ENCODE measurements at regions not wholly inside any gene's neighbourhood (a gene's known extent, or its start where the extent isn't known, plus 50 kb on each side); places are given as distances from the start of the nearest gene placed in this dataset.

GRCh38 chr1:55781944-55782482 lies 566.8 kb upstream of the USP24 start:
- 89 to 96% methylated on average over 3 of the region's 3 CpGs for WGBS, 2 experiments (ENCODE audit: insufficient coverage in 1 of 2, insufficient read length in 1 of 2)
- no peak overlapping the region for H3K4me3 Mint-ChIP-seq
- H3K4me1 ChIP-seq (ENCODE audit: control insufficient read depth, insufficient read depth, low read length), result no peaks in the 10 kb centered on the region
- H3K36me3 Mint-ChIP-seq (ENCODE audit: low read depth), result no peaks in the 10 kb centered on the region
- no peak overlapping the region for H3K27ac ChIP-seq (ENCODE audit: low read depth, low read length)
- H3K9me3 Mint-ChIP-seq, result no peaks in the 10 kb centered on the region
- no peak overlapping the region for H3K4me3 ChIP-seq (ENCODE audit: low read length)
- H3K9me3 ChIP-seq (ENCODE audit: control insufficient read depth, low read length), result no peaks in the 10 kb centered on the region
- H3K4me1 Mint-ChIP-seq, result peaks cover 12% of the 10 kb centered on the region
- no peaks in the 10 kb centered on the region for H3K27me3 ChIP-seq (ENCODE audit: control insufficient read depth, insufficient read depth, low read length, poor library complexity, severe bottlenecking)
- H3K36me3 ChIP-seq (ENCODE audit: control insufficient read depth, insufficient read depth, low read length), result no peaks in the 10 kb centered on the region
- no peaks in the 10 kb centered on the region for H3K27me3 Mint-ChIP-seq (ENCODE audit: insufficient read depth)
- no peak overlapping the region for H3K27ac Mint-ChIP-seq
- TF ChIP-seq, protein P1, sequence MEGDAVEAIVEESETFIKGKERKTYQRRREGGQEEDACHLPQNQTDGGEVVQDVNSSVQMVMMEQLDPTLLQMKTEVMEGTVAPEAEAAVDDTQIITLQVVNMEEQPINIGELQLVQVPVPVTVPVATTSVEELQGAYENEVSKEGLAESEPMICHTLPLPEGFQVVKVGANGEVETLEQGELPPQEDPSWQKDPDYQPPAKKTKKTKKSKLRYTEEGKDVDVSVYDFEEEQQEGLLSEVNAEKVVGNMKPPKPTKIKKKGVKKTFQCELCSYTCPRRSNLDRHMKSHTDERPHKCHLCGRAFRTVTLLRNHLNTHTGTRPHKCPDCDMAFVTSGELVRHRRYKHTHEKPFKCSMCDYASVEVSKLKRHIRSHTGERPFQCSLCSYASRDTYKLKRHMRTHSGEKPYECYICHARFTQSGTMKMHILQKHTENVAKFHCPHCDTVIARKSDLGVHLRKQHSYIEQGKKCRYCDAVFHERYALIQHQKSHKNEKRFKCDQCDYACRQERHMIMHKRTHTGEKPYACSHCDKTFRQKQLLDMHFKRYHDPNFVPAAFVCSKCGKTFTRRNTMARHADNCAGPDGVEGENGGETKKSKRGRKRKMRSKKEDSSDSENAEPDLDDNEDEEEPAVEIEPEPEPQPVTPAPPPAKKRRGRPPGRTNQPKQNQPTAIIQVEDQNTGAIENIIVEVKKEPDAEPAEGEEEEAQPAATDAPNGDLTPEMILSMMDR (conservative IDR thresholded peaks at IDR 0.05), result no peak
- H3K9ac ChIP-seq (ENCODE audit: extremely low read depth, low read length, poor library complexity, severe bottlenecking), result no peak overlapping the region
- DNase-seq, result no peak

GRCh38 chr1:55781003-55781402 lies 565.8 kb upstream of the USP24 start:
- no peak overlapping the region for H3K27ac Mint-ChIP-seq
- Histone ChIP-seq H3K4me3 (ENCODE audit: low read length) (no peak overlapping the region), H3K27me3 (ENCODE audit: control insufficient read depth, insufficient read depth, low read length, poor library complexity, severe bottlenecking) (no peaks in the 10 kb centered on the region), H3K27ac (ENCODE audit: low read depth, low read length) (no peak overlapping the region), H3K9ac (ENCODE audit: extremely low read depth, low read length, poor library complexity, severe bottlenecking) (no peak overlapping the region), H3K4me1 (ENCODE audit: control insufficient read depth, insufficient read depth, low read length) (no peaks in the 10 kb centered on the region), H3K9me3 (ENCODE audit: control insufficient read depth, low read length) (no peaks in the 10 kb centered on the region), H3K36me3 (ENCODE audit: control insufficient read depth, insufficient read depth, low read length) (no peaks in the 10 kb centered on the region)
- no peak overlapping the region for H3K4me3 Mint-ChIP-seq
- H3K4me1 Mint-ChIP-seq, result peaks cover 2% of the 10 kb centered on the region
- 97% methylated on average over 3 of the region's 3 CpGs; no CpG with 5 or more reads in 1 of the 2 experiments for WGBS, 2 experiments (ENCODE audit: insufficient coverage in 1 of 2, insufficient read length in 1 of 2)
- H3K36me3 Mint-ChIP-seq (ENCODE audit: low read depth), result no peaks in the 10 kb centered on the region
- DNase-seq, result no peak
- TF ChIP-seq, protein P1 (conservative IDR thresholded peaks at IDR 0.05), result no peak
- no peaks in the 10 kb centered on the region for H3K9me3 Mint-ChIP-seq
- H3K27me3 Mint-ChIP-seq (ENCODE audit: insufficient read depth), result no peaks in the 10 kb centered on the region

- Mint-ChIP-seq H3K27ac (no peak overlapping the region), H3K36me3 (ENCODE audit: low read depth) (no peaks in the 10 kb centered on the region), H3K4me1 (peaks cover 2% of the 10 kb centered on the region), H3K27me3 (ENCODE audit: insufficient read depth) (no peaks in the 10 kb centered on the region), H3K9me3 (no peaks in the 10 kb centered on the region), H3K4me3 (no peak overlapping the region)
- H3K4me3 ChIP-seq (ENCODE audit: low read length), result no peak overlapping the region
- no peaks in the 10 kb centered on the region for H3K4me1 ChIP-seq (ENCODE audit: control insufficient read depth, insufficient read depth, low read length)
- 90 to 92% methylated on average over 2 of the region's 2 CpGs for WGBS, 2 experiments (ENCODE audit: insufficient coverage in 1 of 2, insufficient read length in 1 of 2)
- no peak overlapping the region for H3K9ac ChIP-seq (ENCODE audit: extremely low read depth, low read length, poor library complexity, severe bottlenecking)
- no peak overlapping the region for H3K27ac ChIP-seq (ENCODE audit: low read depth, low read length)
- DNase-seq, result no peak
- no peaks in the 10 kb centered on the region for H3K27me3 ChIP-seq (ENCODE audit: control insufficient read depth, insufficient read depth, low read length, poor library complexity, severe bottlenecking)
- TF ChIP-seq, protein P1 (conservative IDR thresholded peaks at IDR 0.05), result no peak
- H3K36me3 ChIP-seq (ENCODE audit: control insufficient read depth, insufficient read depth, low read length), result no peaks in the 10 kb centered on the region
- H3K9me3 ChIP-seq (ENCODE audit: control insufficient read depth, low read length), result no peaks in the 10 kb centered on the region
Measured at GRCh38 chr1:55777545-55777944, 562.4 kb upstream of the USP24 start.

All from endodermal cell (in vitro differentiated cells).